ENCODE measurements at regions not wholly inside any gene's neighbourhood (a gene's known extent, or its start where the extent isn't known, plus 50 kb on each side); places are given as distances from the start of the nearest gene placed in this dataset.

DNA sequence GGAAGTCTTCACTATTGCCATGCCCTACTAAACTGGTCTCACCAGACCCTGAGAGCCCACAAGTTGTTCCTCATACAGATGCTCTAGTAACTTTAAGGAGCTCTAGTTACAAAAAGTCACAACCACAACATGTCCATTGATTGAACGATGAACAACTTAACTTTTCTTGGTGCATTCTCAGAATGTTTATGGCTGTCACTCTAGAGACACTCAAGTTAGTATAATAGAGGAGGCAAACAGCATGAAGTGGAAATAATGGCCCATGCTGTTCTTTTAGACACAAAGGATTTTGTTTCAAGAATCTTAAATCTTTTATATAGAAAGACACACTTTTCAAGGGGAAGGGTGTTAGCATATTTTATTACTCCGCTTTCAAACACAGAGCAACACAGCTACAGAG is 934.4 kb downstream of the HACE1 start:
- Histone ChIP-seq H3K27me3 (ENCODE audit: control insufficient read depth, insufficient read depth, low read length, poor library complexity, severe bottlenecking) (no peaks in the 10 kb centered on the region), H3K9me3 (ENCODE audit: control insufficient read depth, low read length) (no peaks in the 10 kb centered on the region), H3K27ac (ENCODE audit: insufficient read depth, low read depth, low read length, poor library complexity, severe bottlenecking) (no peak overlapping the region), H3K4me3 (ENCODE audit: insufficient read depth, low read depth, low read length) (no peak overlapping the region), H3K4me1 (ENCODE audit: control insufficient read depth, insufficient read depth, low read length) (no peaks in the 10 kb centered on the region), H3K36me3 (ENCODE audit: control insufficient read depth, insufficient read depth, low read length) (no peaks in the 10 kb centered on the region)
- WGBS, 2 experiments = 67 to 78% methylated on average over 1 to 2 of the region's 2 CpGs

DNA sequence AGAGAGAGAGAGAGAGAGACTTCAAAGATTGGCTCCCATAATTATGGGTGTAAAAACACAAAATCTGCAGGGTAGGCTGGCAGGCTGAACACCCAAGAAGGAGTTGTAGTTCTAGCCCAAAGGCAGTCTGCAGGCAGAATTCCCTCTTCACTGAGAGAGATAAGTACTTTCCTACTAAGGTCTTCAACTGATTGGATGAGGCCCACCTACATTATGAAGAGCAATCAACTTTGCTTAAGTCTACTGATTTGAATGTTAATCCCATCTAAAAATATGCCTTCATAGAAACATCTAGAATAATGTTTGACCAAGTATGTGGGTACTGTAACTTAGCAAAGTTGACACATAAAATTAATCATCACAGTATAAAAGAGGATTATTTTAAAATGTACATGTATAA is 949.7 kb downstream of the HACE1 start:
- Histone ChIP-seq H3K4me3 (ENCODE audit: insufficient read depth, low read depth, low read length) (no peak overlapping the region), H3K27ac (ENCODE audit: insufficient read depth, low read depth, low read length, poor library complexity, severe bottlenecking) (no peak overlapping the region), H3K27me3 (ENCODE audit: control insufficient read depth, insufficient read depth, low read length, poor library complexity, severe bottlenecking) (no peaks in the 10 kb centered on the region), H3K9me3 (ENCODE audit: control insufficient read depth, low read length) (no peaks in the 10 kb centered on the region), H3K4me1 (ENCODE audit: control insufficient read depth, insufficient read depth, low read length) (no peaks in the 10 kb centered on the region), H3K36me3 (ENCODE audit: control insufficient read depth, insufficient read depth, low read length) (no peaks in the 10 kb centered on the region)

DNA sequence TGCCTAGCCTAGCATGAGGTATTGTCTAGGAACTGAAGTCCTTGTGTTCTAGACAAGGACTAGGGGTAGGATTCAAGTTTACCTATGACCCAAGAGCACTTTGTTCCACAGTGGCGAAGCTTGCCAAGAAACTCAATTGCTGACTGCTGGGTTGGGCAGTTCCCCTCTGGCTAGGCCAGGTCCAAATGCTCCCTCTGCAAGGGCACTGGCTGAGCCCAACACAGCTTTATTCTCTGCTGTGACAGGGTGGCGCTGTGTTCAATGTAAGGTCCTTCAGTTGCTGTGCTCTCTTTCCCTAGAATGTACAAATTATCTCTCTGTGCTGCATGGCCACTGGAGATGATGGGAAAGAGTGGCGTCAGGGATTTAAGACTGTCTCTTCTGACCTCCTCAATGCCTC is 950.8 kb downstream of the HACE1 start:
- Histone ChIP-seq H3K27me3 (ENCODE audit: control insufficient read depth, insufficient read depth, low read length, poor library complexity, severe bottlenecking) (no peaks in the 10 kb centered on the region), H3K9me3 (ENCODE audit: control insufficient read depth, low read length) (no peaks in the 10 kb centered on the region), H3K36me3 (ENCODE audit: control insufficient read depth, insufficient read depth, low read length) (no peaks in the 10 kb centered on the region), H3K4me3 (ENCODE audit: insufficient read depth, low read depth, low read length) (no peak overlapping the region), H3K4me1 (ENCODE audit: control insufficient read depth, insufficient read depth, low read length) (no peaks in the 10 kb centered on the region), H3K27ac (ENCODE audit: insufficient read depth, low read depth, low read length, poor library complexity, severe bottlenecking) (no peak overlapping the region)
- 90 to 96% methylated on average over 3 of the region's 3 CpGs for WGBS, 2 experiments

DNA sequence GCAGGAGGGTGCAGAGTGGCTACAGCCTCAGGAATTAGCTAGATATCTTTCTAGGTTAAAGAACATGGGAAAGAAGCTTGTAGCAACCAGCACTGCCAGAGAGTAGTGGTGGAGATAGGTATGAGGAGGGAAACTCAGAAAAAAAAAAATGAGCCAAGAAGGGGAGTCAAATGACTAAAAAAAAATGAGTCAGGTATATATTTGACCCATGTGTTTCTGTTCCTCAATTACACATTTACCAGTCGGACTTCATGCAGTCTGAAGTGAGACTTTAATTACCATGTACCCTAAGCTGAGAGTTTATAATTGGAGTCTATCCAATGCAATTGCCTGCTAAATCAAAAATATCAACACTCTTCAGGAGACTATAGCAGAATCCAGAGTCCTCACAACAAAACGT is 964.6 kb downstream of the HACE1 start:
- H3K36me3 ChIP-seq (ENCODE audit: control insufficient read depth, insufficient read depth, low read length) = no peaks in the 10 kb centered on the region
- no peak overlapping the region for H3K27ac ChIP-seq (ENCODE audit: insufficient read depth, low read depth, low read length, poor library complexity, severe bottlenecking)
- no peaks in the 10 kb centered on the region for H3K9me3 ChIP-seq (ENCODE audit: control insufficient read depth, low read length)
- no peak overlapping the region for H3K4me3 ChIP-seq (ENCODE audit: insufficient read depth, low read depth, low read length)
- H3K27me3 ChIP-seq (ENCODE audit: control insufficient read depth, insufficient read depth, low read length, poor library complexity, severe bottlenecking) = no peaks in the 10 kb centered on the region
- 90 to 91% methylated on average over 2 of the region's 2 CpGs for WGBS, 2 experiments
- H3K4me1 ChIP-seq (ENCODE audit: control insufficient read depth, insufficient read depth, low read length) = no peaks in the 10 kb centered on the region

DNA sequence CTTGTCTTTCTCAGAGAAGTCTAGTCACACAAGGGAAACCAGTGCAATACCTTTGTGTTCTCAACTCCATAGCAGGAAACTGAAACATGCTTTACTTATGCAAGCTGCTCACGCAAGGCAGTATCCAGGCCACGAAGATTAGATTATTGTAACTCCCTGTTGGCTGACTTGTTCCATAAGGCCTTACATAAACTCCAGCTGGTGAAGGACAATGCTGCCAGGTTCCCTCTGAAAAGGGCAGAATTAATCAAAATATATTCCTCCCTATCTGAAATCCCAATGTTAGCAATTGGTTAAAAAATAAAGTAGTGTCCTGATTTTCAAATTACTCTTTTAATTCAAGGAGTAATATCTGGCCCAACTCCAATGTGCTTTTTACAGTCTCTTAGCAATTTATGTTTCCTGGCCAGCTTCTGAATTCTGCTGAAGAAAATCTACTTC is 966.6 kb downstream of the HACE1 start:
- H3K4me1 ChIP-seq (ENCODE audit: control insufficient read depth, insufficient read depth, low read length) = no peaks in the 10 kb centered on the region
- no peak overlapping the region for H3K4me3 ChIP-seq (ENCODE audit: insufficient read depth, low read depth, low read length)
- H3K9me3 ChIP-seq (ENCODE audit: control insufficient read depth, low read length) = no peaks in the 10 kb centered on the region
- H3K36me3 ChIP-seq (ENCODE audit: control insufficient read depth, insufficient read depth, low read length) = no peaks in the 10 kb centered on the region
- no peak overlapping the region for H3K27ac ChIP-seq (ENCODE audit: insufficient read depth, low read depth, low read length, poor library complexity, severe bottlenecking)
- WGBS, 2 experiments = 92 to 93% methylated on average over 2 of the region's 2 CpGs
- no peaks in the 10 kb centered on the region for H3K27me3 ChIP-seq (ENCODE audit: control insufficient read depth, insufficient read depth, low read length, poor library complexity, severe bottlenecking)

DNA sequence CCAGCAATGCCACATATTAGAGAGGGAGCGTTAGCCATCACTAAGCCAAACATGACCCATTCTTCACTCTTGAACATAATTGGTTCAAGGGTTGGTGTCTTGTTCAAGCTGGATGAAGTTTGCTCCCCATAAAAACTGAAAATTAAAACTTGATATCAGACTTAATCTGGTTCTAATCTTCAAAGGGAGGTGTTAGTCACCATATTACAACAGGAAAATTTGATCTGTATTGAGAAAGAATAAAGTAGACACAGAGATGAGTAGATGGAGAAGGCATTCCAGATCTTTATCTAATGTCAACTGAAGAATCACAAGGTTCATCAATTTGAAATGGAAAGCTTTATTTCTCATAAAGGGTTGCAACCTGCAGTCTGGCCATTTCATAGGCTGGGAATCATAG is 972.8 kb downstream of the HACE1 start:
- no peak overlapping the region for H3K4me3 ChIP-seq (ENCODE audit: insufficient read depth, low read depth, low read length)
- no peaks in the 10 kb centered on the region for H3K4me1 ChIP-seq (ENCODE audit: control insufficient read depth, insufficient read depth, low read length)
- no peaks in the 10 kb centered on the region for H3K36me3 ChIP-seq (ENCODE audit: control insufficient read depth, insufficient read depth, low read length)
- no peaks in the 10 kb centered on the region for H3K9me3 ChIP-seq (ENCODE audit: control insufficient read depth, low read length)
- H3K27me3 ChIP-seq (ENCODE audit: control insufficient read depth, insufficient read depth, low read length, poor library complexity, severe bottlenecking) = no peaks in the 10 kb centered on the region
- WGBS, 2 experiments = 90 to 100% methylated on average over 1 of the region's 1 CpG
- no peak overlapping the region for H3K27ac ChIP-seq (ENCODE audit: insufficient read depth, low read depth, low read length, poor library complexity, severe bottlenecking)

DNA sequence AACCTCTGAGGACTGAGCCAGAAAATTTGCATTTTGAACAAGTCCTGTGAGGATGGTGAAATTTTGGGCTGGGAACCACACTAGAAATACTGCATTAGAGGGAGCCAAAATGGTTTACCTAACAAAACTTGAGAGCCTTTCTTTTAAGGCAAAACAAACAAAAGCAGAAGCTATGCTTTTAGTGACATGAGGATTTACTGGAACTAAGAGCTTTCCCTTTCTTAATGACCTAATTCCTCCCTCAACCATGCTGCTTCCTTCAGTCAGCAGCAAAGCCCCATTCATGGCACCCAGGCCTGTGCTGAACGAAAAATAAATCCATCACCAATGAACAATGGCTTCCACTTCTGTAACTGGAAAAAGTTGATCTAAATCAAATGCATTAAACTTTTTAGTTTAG is 974.3 kb downstream of the HACE1 start:
- no peaks in the 10 kb centered on the region for H3K4me1 ChIP-seq (ENCODE audit: control insufficient read depth, insufficient read depth, low read length)
- H3K27ac ChIP-seq (ENCODE audit: insufficient read depth, low read depth, low read length, poor library complexity, severe bottlenecking) = no peak overlapping the region
- no peaks in the 10 kb centered on the region for H3K9me3 ChIP-seq (ENCODE audit: control insufficient read depth, low read length)
- no peaks in the 10 kb centered on the region for H3K27me3 ChIP-seq (ENCODE audit: control insufficient read depth, insufficient read depth, low read length, poor library complexity, severe bottlenecking)
- no peaks in the 10 kb centered on the region for H3K36me3 ChIP-seq (ENCODE audit: control insufficient read depth, insufficient read depth, low read length)
- no peak overlapping the region for H3K4me3 ChIP-seq (ENCODE audit: insufficient read depth, low read depth, low read length)
- 71 to 77% methylated on average over 1 of the region's 1 CpG for WGBS, 2 experiments

DNA sequence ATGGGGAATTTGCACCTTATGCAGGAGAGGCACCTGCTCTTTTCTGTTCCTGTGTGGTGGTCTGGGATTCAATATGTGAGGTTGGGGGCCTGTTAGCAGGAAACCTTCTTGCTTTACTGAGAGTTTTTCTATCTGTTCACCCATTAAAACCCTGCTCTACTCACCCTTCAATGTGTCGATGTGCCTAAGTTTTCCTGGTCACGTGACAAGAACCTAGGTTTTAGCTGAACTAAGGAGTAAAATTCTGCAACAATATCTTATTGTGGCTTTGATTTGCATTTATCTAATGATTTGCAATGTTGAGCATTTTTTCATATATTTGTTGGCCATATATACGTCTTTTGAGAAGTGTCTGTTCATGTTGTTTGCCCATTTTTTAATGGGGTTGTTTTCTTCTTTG is 979.9 kb downstream of the HACE1 start:
- WGBS, 2 experiments = 90% methylated on average over 3 of the region's 3 CpGs

DNA sequence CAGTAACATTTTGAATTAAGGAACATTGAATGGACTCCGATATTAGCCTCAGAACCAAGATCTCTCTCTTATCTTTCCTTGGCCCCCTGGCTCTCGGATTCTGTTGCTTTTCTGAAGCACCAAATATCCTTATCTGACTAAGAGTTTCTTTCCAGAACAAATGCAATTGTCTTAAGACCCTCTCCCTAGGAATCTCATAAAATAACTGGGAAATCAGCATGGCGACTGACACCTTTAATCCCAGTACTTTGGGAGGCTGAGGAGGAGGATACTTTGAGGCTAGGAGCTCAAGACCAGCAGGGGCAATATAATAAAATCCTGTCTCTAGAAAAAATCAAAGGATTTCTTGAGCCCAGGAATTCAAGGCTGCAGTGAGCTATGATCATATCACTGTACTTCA is 984.5 kb downstream of the HACE1 start:
- Histone ChIP-seq H3K27ac (ENCODE audit: insufficient read depth, low read depth, low read length, poor library complexity, severe bottlenecking) (no peak overlapping the region), H3K36me3 (ENCODE audit: control insufficient read depth, insufficient read depth, low read length) (no peaks in the 10 kb centered on the region), H3K27me3 (ENCODE audit: control insufficient read depth, insufficient read depth, low read length, poor library complexity, severe bottlenecking) (no peaks in the 10 kb centered on the region), H3K4me3 (ENCODE audit: insufficient read depth, low read depth, low read length) (no peak overlapping the region), H3K9me3 (ENCODE audit: control insufficient read depth, low read length) (no peaks in the 10 kb centered on the region), H3K4me1 (ENCODE audit: control insufficient read depth, insufficient read depth, low read length) (peaks cover 23% of the 10 kb centered on the region)
- WGBS, 2 experiments = 86 to 95% methylated on average over 3 of the region's 3 CpGs

More for the DNA sequence above, 979.9 kb downstream of the HACE1 start:
- H3K27ac ChIP-seq (ENCODE audit: insufficient read depth, low read depth, low read length, poor library complexity, severe bottlenecking) = no peak overlapping the region
- peaks cover 10% of the 10 kb centered on the region for H3K4me1 ChIP-seq (ENCODE audit: control insufficient read depth, insufficient read depth, low read length)
- no peaks in the 10 kb centered on the region for H3K9me3 ChIP-seq (ENCODE audit: control insufficient read depth, low read length)
- H3K36me3 ChIP-seq (ENCODE audit: control insufficient read depth, insufficient read depth, low read length) = no peaks in the 10 kb centered on the region
- H3K27me3 ChIP-seq (ENCODE audit: control insufficient read depth, insufficient read depth, low read length, poor library complexity, severe bottlenecking) = no peaks in the 10 kb centered on the region
- no peak overlapping the region for H3K4me3 ChIP-seq (ENCODE audit: insufficient read depth, low read depth, low read length)

DNA sequence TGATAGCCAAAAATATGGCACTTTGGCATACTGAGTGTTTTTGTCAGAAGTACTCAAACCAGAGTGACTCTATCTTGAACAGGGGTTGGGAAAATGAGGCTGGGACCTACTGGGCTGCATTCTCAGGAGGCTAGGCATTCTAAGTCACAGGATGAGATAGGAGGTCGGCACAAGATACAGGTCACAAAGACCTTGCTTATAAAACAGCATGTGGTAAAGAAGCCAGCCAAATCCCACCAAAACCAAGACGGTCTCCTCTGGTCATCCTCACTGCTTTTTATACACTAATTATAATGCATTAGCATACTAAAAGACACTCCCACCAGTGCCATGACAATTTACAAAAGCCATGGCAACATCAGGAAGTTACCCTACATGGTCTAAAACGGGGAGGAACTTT is 985.1 kb downstream of the HACE1 start:
- Histone ChIP-seq H3K36me3 (ENCODE audit: control insufficient read depth, insufficient read depth, low read length) (no peaks in the 10 kb centered on the region), H3K27me3 (ENCODE audit: control insufficient read depth, insufficient read depth, low read length, poor library complexity, severe bottlenecking) (no peaks in the 10 kb centered on the region), H3K27ac (ENCODE audit: insufficient read depth, low read depth, low read length, poor library complexity, severe bottlenecking) (no peak overlapping the region), H3K4me3 (ENCODE audit: insufficient read depth, low read depth, low read length) (no peak overlapping the region), H3K4me1 (ENCODE audit: control insufficient read depth, insufficient read depth, low read length) (peaks cover 23% of the 10 kb centered on the region), H3K9me3 (ENCODE audit: control insufficient read depth, low read length) (no peaks in the 10 kb centered on the region)
- WGBS, 2 experiments = 37 to 42% methylated on average over 3 of the region's 3 CpGs

DNA sequence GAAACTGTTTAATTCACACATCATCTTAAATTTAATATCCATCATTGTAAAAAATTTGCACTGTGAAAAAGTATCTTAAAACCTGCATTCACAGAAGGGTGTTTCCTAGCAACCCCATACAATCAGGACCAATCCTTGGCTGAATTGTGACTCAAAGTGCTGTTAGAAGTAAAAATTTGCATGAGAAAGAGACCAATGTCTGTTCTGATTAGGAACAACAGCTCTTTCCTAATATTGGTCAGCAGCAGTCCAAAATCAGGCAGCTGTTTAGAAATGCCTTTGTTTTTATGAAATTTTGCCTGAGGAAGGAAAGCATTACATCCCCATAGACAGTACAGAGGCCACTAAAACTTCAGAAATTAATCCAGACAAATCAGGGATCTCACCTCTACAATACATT is 987.0 kb downstream of the HACE1 start:
- H3K36me3 ChIP-seq (ENCODE audit: control insufficient read depth, insufficient read depth, low read length) = no peaks in the 10 kb centered on the region
- H3K27ac ChIP-seq (ENCODE audit: insufficient read depth, low read depth, low read length, poor library complexity, severe bottlenecking) = no peak overlapping the region
- no peaks in the 10 kb centered on the region for H3K9me3 ChIP-seq (ENCODE audit: control insufficient read depth, low read length)
- H3K27me3 ChIP-seq (ENCODE audit: control insufficient read depth, insufficient read depth, low read length, poor library complexity, severe bottlenecking) = no peaks in the 10 kb centered on the region
- H3K4me3 ChIP-seq (ENCODE audit: insufficient read depth, low read depth, low read length) = no peak overlapping the region
- H3K4me1 ChIP-seq (ENCODE audit: control insufficient read depth, insufficient read depth, low read length) = peaks cover 23% of the 10 kb centered on the region
